GM12891 (cell line): ENCODE measurements at regions not wholly inside any gene's neighbourhood (a gene's known extent, or its start where the extent isn't known, plus 50 kb on each side); places are given as distances from the start of the nearest gene placed in this dataset.

ENCODE experiments used
- PAX5 ChIP-seq: IDR thresholded peaks from 2 replicates; pipeline ENCODE4 v1.6.1; 2011; ENCODE audit warnings: low read length, moderate library complexity, mild to moderate bottlenecking; ENCODE audit not compliant: insufficient read depth, severe bottlenecking
- POLR2A ChIP-seq: IDR thresholded peaks from 2 replicates; pipeline ENCODE4 v1.6.1; 2011; ENCODE audit warnings: low read depth, low read length, control low read depth
- POLR2AphosphoS5 ChIP-seq: IDR thresholded peaks from 2 replicates; pipeline ENCODE4 v1.6.1; 2011; ENCODE audit warnings: low read depth, low read length, control low read depth
- SPI1 ChIP-seq: IDR thresholded peaks from 2 replicates; pipeline ENCODE4 v1.6.1; 2011; ENCODE audit warnings: low read depth, low read length, control low read depth
- TAF1 ChIP-seq: IDR thresholded peaks from 2 replicates; pipeline ENCODE4 v1.6.1; 2011; ENCODE audit warnings: low read depth, low read length, control low read depth

DNA sequence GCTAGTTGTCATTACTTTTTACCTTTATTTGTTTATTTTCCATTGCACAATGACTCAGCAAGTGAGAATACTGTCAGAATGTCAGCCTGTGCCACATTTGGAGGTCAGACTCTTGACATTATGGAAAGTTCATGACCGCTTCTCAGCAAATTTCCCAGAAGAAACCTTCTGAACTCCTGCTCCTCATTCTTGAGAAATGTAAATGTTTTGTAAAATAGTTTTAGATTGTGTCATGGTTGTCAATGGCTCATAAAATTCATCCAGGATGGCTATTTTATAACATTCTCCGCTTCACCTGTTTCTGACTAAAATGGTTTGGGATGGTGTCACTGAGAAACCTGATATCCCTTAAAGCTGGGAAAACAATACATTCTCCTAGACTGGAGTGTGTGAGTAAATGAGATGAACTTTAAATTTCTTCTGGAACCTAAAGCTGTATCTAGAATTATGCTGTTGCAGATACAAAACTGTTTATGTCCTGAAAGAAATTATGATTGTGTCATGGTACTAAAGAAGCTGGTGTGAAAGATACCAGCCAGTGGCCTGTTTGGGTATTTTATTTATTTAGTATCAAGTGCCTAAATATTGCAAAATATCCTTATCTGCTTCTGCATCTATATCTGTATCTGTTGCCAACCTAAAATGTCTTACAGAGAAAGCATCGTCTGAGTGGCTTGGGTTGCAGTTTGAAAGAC lies 671.7 kb downstream of the GATA3 start:
- TF ChIP-seq TAF1 (no peak), SPI1 (no peak), POLR2AphosphoS5 (no peak), POLR2A (no peak), PAX5 (no peak)
